ENCODE measurements at regions not wholly inside any gene's neighbourhood (a gene's known extent, or its start where the extent isn't known, plus 50 kb on each side); places are given as distances from the start of the nearest gene placed in this dataset.

- TF ChIP-seq CTCF (IDR thresholded peaks at IDR 0.05) (no peak), ZFX (IDR thresholded peaks at IDR 0.05; ENCODE audit: borderline replicate concordance) (no peak)
Measured at GRCh38 chr7:12967322-12967721, 279.9 kb downstream of the ARL4A start.

Data from 22Rv1 (cell line).